Stimulated activated CD4-positive, alpha-beta T cell treated with anti-CD3 and anti-CD28 coated beads, Interleukin-12 subunit alpha, Interleukin-12 subunit beta, amount 100 ng/mL, for 24 hours (primary cell): ENCODE measurements at regions not wholly inside any gene's neighbourhood (a gene's known extent, or its start where the extent isn't known, plus 50 kb on each side); places are given as distances from the start of the nearest gene placed in this dataset.

Source experiments
- DNase-seq, 2 experiments: peaks; one replicate each; pipeline ENCODE4 v3.0.0-alpha.2; 2020; ENCODE audit warnings: low read depth in 2 of 2

GRCh38 chr2:106572541-106573450 is 85.6 kb downstream of the CD8B2 start:
- DNase-seq = no peak

DNA sequence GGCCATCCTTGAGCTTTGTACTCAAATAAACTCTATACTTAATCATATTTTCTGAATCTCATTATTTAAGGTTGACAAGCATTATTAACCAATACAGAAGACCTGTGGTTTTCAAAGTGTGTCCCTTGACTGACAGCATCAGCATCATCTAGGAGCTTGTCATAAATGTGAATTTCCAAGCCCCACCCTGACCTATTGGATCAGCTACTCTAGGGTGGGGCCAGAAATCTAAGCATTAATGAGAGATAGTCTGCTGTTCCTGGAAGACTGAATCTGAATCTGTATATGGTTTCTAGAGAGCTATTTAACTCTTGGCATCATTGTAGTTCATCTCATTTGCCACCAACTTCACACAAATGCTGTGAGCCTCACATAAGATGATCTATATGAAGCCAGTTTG is 86.6 kb downstream of the CD8B2 start:
- no peak for DNase-seq

DNA sequence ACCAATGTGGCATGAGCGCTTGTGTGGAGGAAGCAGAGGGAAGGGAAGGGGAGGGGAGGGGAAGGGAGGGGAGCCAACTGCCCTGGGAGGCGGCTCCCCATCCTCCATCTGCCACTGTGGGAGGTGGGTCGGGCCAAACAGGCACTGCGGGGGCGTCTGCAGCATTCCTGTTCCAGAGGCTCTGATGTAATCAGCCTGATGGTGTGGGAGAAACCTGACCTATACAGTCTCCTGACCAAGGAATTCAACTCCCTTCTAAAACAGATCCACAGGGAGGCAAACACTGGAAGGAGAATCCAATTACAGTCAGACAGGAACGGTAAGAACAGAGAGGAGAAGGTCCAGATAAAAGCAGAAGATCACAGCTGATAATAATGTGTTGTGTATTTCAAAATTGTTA is 88.8 kb downstream of the CD8B2 start:
- no peak for DNase-seq

DNA sequence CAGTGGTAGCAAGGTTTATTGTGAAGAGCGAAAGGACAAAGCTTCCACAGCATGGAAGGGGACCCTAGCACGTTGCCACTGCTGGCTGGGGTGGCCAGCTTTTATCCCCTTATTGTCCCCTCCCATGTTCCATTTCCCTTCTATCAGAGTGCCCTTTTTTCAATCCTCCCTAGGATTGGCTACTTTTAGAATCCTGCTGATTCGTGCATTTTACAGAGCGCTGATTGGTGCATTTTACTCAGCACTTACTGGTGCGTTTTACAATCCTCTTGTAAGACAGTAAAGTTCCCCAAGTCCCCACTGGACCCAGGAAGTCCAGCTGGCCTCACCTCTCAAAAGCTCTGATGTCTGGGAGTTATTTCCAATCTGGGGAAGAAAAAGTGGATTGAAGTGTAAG is 90.1 kb downstream of the CD8B2 start:
- DNase-seq = no peak

GRCh38 chr2:106579750-106580197 is 92.6 kb downstream of the CD8B2 start:
- no peak for DNase-seq

DNA sequence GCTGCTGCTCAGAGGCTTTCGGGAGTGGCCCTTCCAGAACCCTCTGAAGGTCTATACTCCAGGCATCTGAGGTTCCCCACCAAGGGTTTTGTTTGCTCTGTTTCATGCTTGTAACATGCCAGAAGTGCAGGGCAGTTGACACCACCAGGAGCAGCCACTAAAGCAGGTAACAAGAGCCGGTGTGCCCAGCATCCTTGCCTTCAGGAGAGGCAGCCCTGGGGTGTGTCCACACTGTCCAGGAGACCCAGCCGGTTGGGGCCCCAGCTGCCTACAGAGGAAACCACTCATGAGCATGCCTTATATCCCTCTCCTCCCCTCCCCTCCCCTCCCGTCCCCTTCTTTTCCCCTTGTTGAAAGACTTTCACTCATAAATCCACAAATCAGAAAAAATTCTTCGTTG is 93.1 kb downstream of the CD8B2 start:
- no peak for DNase-seq

GRCh38 chr2:106581328-106581727 is 94.2 kb downstream of the CD8B2 start:
- DNase-seq = no peak

GRCh38 chr2:106581755-106582147 is 94.6 kb downstream of the CD8B2 start:
- no peak for DNase-seq

DNA sequence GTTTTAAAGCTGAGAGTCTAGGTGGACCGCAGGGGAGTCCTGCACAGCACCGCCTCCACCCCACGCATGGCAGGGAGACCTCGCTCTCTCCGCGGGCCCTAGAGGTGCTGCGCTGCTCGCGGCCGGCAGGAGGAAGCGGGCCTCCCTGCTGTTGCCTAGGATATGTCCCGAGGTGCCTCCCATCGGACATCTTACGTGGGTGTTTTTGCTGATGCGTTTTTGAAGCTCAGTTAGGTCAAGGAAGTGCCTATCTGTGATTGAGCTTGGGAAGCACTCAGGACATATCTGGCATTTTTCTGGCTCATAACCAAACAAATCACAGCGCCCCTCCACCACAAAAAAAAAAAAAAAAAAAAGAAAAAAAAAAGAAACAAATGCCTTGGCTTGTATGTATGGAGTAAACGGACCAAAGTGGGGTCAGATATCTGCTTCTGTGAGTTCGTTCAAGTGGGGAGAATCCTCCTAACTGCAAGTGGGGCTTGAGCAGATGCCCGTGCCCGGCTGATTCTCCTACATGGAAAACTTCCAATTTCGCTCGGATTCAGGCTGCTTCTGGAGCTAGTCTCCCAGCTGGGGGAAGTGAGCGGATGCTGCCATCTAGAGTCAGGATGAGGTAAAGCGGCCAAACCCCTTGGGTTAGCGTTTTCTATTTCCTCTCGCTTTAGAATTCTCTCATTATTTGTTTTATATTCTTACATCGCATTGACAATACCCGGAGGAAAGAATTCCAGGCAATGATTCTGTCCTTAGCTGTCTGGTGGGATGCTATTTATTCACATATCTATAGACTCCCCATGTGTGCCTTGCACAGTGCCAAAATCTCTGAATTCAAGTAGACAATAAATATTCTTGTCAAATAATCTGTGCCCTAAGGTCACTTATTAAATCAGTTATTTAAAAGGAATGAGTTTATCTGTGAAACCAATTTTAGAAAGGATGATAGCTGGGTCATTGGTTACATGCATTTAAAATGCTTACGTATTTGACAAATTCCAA is 95.3 kb downstream of the CD8B2 start:
- peak in 1 of 2 experiments; percentile 48 for DNase-seq

DNA sequence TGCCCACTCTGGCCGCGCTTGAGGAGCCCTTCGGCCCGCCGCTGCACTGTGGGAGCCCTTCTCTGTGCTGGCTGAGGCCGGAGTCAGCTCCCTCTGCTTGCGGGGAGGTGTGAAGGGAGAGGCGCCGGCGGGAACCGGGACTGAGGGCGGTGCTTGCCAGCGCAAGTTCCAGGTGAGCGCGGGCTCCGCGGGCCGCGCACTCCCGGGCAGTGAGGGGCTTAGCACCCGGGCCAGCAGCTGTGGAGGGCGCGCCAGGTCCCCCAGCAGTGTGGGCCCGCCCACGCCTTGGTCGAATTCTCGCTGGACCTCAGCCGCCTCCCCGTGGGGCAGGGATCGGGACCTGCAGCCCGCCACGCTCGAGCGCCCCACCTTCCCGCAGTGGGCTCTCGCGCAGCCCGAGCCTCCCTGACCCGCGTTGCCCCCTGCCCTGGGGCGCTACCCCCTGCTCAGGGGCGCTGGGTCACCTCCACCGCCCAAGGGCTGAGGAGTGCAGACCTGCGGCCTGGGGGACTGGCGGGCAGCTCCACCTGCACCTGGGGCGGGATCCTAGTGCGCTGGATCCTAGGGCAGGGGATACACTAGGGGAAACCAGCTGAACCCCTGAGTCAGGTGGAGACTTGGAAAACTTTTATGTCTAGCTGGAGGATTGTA is 97.3 kb downstream of the CD8B2 start:
- DNase-seq = no peak

- DNase-seq = no peak
These were observed 109.7 kb downstream of the CD8B2 start for GRCh38 chr2:106596844-106597243.

DNA sequence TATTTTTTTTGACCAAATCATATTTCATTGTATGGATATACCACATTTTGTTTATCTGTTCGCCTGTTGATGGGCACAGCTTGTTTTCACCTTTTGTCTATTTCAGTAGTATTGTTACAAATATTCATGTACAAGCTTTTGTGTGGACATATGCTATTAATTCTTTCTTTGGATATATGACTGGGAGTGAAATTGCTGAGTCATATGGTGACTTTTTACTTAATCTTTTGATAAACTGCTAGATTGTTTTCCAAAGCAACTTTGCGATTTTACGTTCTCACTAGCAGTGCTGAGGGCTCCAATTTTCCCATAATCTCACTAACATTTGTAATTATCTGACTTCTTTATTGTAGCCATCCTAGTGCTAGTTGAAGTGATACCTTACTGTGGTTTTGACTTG is 112.4 kb downstream of the CD8B2 start:
- DNase-seq = no peak

DNA sequence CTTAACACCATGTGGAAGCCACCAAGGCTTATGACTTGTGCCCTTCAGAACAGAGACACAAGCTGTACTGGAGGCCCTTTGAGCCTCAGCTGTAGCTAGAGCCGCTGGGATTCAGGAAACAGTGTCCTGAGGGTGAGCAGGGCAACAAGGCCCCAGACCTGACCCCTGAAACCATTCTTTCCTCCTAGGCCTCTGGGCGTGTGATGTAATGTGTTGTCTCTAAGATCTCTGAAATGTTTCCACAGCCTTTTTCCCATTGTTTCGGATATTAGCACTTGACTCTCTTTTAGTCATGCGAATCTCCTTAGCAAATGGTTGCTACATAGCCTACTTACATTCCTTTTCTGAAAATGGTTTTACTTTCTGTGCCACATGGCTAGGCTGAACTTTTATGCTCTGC is 114.9 kb downstream of the CD8B2 start:
- DNase-seq = no peak

DNA sequence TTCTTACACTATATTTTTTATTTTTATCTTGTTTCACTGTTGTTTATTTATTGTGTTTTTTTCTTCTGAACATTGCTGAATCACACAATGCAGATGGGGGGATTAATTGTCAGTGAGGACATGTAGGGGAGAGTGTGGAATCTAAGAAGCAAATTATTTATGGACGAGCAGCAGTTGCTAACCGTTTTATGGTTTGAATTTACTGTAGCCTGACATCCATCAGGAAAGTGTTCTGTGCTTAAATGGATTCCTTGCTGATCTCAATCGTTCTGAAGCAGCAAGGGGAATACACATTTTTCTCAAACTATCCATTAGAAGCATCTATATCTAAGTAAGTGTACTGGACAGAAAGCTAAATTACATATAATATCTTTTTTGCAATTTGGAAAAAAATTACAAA is 119.5 kb downstream of the CD8B2 start:
- DNase-seq = no peak

GRCh38 chr2:106607371-106607770 is 120.2 kb downstream of the CD8B2 start:
- DNase-seq = no peak

- DNase-seq = no peak
These were observed 122.6 kb downstream of the CD8B2 start for GRCh38 chr2:106609780-106610179.

DNA sequence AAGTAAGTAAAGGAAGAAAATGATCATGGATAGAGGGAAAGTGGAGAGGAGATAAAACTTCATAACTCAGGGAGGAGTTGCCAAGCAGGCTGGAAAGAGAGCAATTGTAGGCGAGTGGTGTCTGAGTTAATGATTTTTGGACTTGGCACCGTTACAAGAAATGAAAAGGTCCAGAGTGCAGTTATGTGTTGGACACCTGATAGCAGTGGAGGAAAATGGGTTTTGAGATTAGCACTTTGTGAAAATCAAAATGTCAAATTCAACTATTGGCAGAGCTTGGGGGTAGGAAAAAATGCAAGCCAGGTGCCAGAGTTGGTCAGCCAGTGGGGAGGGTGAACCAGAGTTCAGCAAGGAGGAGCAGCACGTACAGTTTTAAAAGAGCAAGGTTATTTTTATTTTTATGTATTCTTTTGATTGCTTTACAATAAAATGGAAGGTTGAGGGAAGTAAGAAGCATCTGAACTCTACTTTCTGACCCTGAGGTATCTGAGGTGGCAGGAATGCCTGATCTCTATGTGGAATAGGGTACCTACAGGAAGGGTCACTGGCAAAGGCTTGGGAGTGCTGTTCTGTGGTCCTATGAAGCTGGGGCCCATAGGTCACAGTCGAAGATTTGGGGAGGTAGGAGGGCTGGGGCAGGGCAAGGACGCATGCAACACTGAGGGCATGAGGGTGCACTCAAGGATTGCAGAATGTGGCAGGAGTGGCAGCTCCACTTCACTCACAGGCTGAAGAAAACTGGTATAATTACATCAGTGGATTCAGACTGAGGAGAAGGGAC is 127.5 kb downstream of the CD8B2 start:
- DNase-seq = no peak

- no peak for DNase-seq
These were observed 131.4 kb downstream of the CD8B2 start for GRCh38 chr2:106618614-106619013.

DNA sequence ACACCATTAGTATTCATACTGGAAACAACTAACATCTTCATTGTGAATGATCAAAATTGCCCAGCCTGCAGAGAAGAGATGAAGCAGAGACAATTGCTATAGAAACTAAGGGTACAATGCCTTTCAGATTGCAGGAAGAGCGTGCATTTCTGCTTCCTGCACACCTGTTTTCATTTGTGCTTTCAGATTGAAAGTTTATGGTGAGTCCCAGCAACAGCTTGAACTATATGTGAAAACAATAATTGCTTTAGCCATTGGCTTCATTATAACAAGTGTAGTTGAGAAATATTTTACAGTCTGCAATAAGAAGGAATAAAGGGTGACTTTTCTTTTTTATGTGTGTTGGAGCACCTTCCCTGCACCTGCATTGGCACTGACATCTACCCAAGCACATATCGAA is 136.3 kb downstream of the CD8B2 start:
- DNase-seq = no peak

DNA sequence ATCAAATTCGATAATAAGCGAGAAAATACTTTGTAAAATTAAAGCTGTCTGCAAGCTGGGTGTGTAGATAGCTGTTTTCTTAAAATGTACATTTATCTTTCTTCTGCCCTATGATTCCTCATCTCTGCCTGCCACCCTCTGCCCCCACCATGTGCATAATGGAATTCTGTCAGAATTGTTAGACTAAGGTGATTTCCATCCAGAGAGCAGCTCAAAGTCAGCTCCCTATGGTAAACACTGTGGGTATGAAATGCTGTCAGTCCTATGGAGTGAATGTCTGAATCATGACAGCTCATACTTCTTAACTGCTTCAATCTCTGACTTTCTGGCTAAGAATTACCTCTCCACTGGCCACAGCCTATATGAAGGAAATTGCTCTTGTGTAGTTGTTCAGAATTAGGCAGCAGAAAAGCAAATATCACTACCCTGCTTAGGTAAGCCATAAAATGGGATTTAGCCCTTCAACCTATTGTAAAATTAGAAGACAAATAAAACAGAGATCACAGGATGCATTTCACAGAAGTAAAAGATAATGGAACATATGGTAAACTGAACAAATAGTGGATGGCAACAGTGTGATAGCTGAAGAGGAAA is 137.7 kb downstream of the CD8B2 start:
- no peak for DNase-seq

GRCh38 chr2:106628377-106628776 is 141.2 kb downstream of the CD8B2 start:
- DNase-seq = no peak
